EL (cell line): ENCODE measurements at regions not wholly inside any gene's neighbourhood (a gene's known extent, or its start where the extent isn't known, plus 50 kb on each side); places are given as distances from the start of the nearest gene placed in this dataset.

Source experiments
- DNase-seq: peaks from one replicate; pipeline ENCODE4 v3.0.0-alpha.2; 2016

GRCh38 chr18:43751203-43751602 lies 473.9 kb upstream of the SYT4 start:
- peak; percentile 17 for DNase-seq

- DNase-seq, result no peak
These were observed 474.5 kb upstream of the SYT4 start for GRCh38 chr18:43751835-43752234.

GRCh38 chr18:43757273-43757672 lies 480.0 kb upstream of the SYT4 start:
- DNase-seq, result no peak

GRCh38 chr18:43758734-43759133 lies 481.4 kb upstream of the SYT4 start:
- no peak for DNase-seq

GRCh38 chr18:43760010-43760409 lies 482.7 kb upstream of the SYT4 start:
- no peak for DNase-seq

- no peak for DNase-seq
These were observed 495.6 kb upstream of the SYT4 start for GRCh38 chr18:43772907-43773306.

GRCh38 chr18:43774497-43774896 lies 497.2 kb upstream of the SYT4 start:
- DNase-seq, result no peak

GRCh38 chr18:43775591-43775990 lies 498.3 kb upstream of the SYT4 start:
- no peak for DNase-seq

GRCh38 chr18:43776997-43777396 lies 499.7 kb upstream of the SYT4 start:
- DNase-seq, result no peak

GRCh38 chr18:43777636-43778304 lies 500.5 kb upstream of the SYT4 start:
- DNase-seq, result no peak

GRCh38 chr18:43780782-43781340 lies 503.6 kb upstream of the SYT4 start:
- peak; percentile 85 for DNase-seq

GRCh38 chr18:43785158-43785557 lies 507.9 kb upstream of the SYT4 start:
- no peak for DNase-seq

GRCh38 chr18:43786893-43787292 lies 509.6 kb upstream of the SYT4 start:
- DNase-seq, result no peak

GRCh38 chr18:43787721-43788120 lies 510.4 kb upstream of the SYT4 start:
- peak; percentile 4 for DNase-seq

GRCh38 chr18:43789234-43790000 lies 512.1 kb upstream of the SYT4 start:
- DNase-seq, result no peak

GRCh38 chr18:43793910-43794309 lies 516.6 kb upstream of the SYT4 start:
- DNase-seq, result no peak

GRCh38 chr18:43794363-43794762 lies 517.1 kb upstream of the SYT4 start:
- DNase-seq, result no peak

GRCh38 chr18:43797347-43797746 lies 520.1 kb upstream of the SYT4 start:
- no peak for DNase-seq

GRCh38 chr18:43800584-43800983 lies 523.3 kb upstream of the SYT4 start:
- no peak for DNase-seq

- DNase-seq, result peak; percentile 2
These were observed 528.4 kb upstream of the SYT4 start for GRCh38 chr18:43805646-43806194.

GRCh38 chr18:43812627-43813026 lies 535.3 kb upstream of the SYT4 start:
- DNase-seq, result no peak

GRCh38 chr18:43819397-43819796 lies 542.1 kb upstream of the SYT4 start:
- no peak for DNase-seq

GRCh38 chr18:43819873-43820272 lies 542.6 kb upstream of the SYT4 start:
- DNase-seq, result no peak

GRCh38 chr18:43825768-43826167 lies 548.5 kb upstream of the SYT4 start:
- DNase-seq, result no peak
